ENCODE measurements at regions not wholly inside any gene's neighbourhood (a gene's known extent, or its start where the extent isn't known, plus 50 kb on each side); places are given as distances from the start of the nearest gene placed in this dataset.
A peak's percentile ranks its signal among the peaks of the same experiment; 100 is the strongest.
"Not testable (repeated sequence)": the region's sequence is repeated elsewhere in the genome, so short reads cannot be mapped to it uniquely, and the experiment has no call there.

- H2AFZ ChIP-seq; H3K4me3 Mint-ChIP-seq; H3K27me3 ChIP-seq (ENCODE audit: insufficient read depth); H3F3A ChIP-seq (replicated peaks; ENCODE audit: low read depth); H4K20me1 ChIP-seq (replicated peaks; ENCODE audit: insufficient read depth); H3K79me2 ChIP-seq (replicated peaks; ENCODE audit: insufficient read depth); H3K9me3 Mint-ChIP-seq; ATAC-seq; H3K4me2 ChIP-seq; H3K36me3 ChIP-seq (ENCODE audit: insufficient read depth); H3K4me3 ChIP-seq; H3K4me1 ChIP-seq (ENCODE audit: insufficient read depth); H3K27ac Mint-ChIP-seq; H3K4me1 Mint-ChIP-seq; H3K36me3 Mint-ChIP-seq (ENCODE audit: low read depth); H3K27me3 Mint-ChIP-seq (ENCODE audit: insufficient read depth, low read depth, poor library complexity); H3K9me2 ChIP-seq (ENCODE audit: insufficient read depth); H3K27ac ChIP-seq (ENCODE audit: low read depth): not testable (repeated sequence)
- TF ChIP-seq CREB1 (CRISPR knock-in tag; IDR thresholded peaks at IDR 0.05; ENCODE audit: low read depth) (0 out of 2 replicates have a peak, but pooled peaks have one; percentile 15), CTCF (conservative IDR thresholded peaks at IDR 0.05; ENCODE audit: low read depth in 2 of 2) (peak; percentile 62 to 65)
- peak; percentile 72 for DNase-seq (ENCODE audit: low spot score)
Measured at GRCh38 chr10:124192664-124193308, 99.4 kb upstream of the CHST15 start.

- not testable (repeated sequence) for H3K27ac Mint-ChIP-seq
Measured at GRCh38 chr10:124190476-124190875, 97.1 kb upstream of the CHST15 start.

GRCh38 chr10:124186956-124187355 is 93.6 kb upstream of the CHST15 start:
- Histone ChIP-seq H4K20me1 (replicated peaks; ENCODE audit: insufficient read depth) (no peaks in the 10 kb centered on the region), H3K4me2 (no peak overlapping the region), H3K27me3 (ENCODE audit: insufficient read depth) (no peaks in the 10 kb centered on the region), H2AFZ (no peak overlapping the region), H3F3A (replicated peaks; ENCODE audit: low read depth) (no peaks in the 10 kb centered on the region), H3K36me3 (ENCODE audit: insufficient read depth) (no peaks in the 10 kb centered on the region), H3K9me2 (ENCODE audit: insufficient read depth) (no peaks in the 10 kb centered on the region), H3K79me2 (replicated peaks; ENCODE audit: insufficient read depth) (no peaks in the 10 kb centered on the region), H3K4me1 (ENCODE audit: insufficient read depth) (no peaks in the 10 kb centered on the region), H3K4me3 (no peak overlapping the region), H3K27ac (ENCODE audit: low read depth) (no peak overlapping the region)
- ATAC-seq: no peak
- H3K27me3 Mint-ChIP-seq (ENCODE audit: insufficient read depth, low read depth, poor library complexity): peaks cover 5% of the 10 kb centered on the region
- H3K36me3 Mint-ChIP-seq (ENCODE audit: low read depth): no peaks in the 10 kb centered on the region
- no peak overlapping the region for H3K27ac Mint-ChIP-seq
- H3K4me3 Mint-ChIP-seq: no peak overlapping the region
- H3K4me1 Mint-ChIP-seq: peaks cover 5% of the 10 kb centered on the region
- TF ChIP-seq ZNF114 (CRISPR knock-in tag; IDR thresholded peaks at IDR 0.05) (no peak), EZH2phosphoT487 (IDR thresholded peaks at IDR 0.05; ENCODE audit: unreplicated experiment) (no peak), NANOG (IDR thresholded peaks at IDR 0.05; ENCODE audit: borderline replicate concordance) (no peak), CREB1 (CRISPR knock-in tag; IDR thresholded peaks at IDR 0.05; ENCODE audit: low read depth) (no peak), STAT1 (IDR thresholded peaks at IDR 0.05; ENCODE audit: unreplicated experiment) (no peak), JUNB (IDR thresholded peaks at IDR 0.05; ENCODE audit: unreplicated experiment) (no peak), POLR2AphosphoS5 (IDR thresholded peaks at IDR 0.05; ENCODE audit: low read depth) (no peak), CTCF (conservative IDR thresholded peaks at IDR 0.05; ENCODE audit: low read depth in 2 of 2) (no peak), EZH2 (IDR thresholded peaks at IDR 0.05; ENCODE audit: low read depth, unreplicated experiment) (no peak)
- no peaks in the 10 kb centered on the region for H3K9me3 Mint-ChIP-seq
- no peak for DNase-seq (ENCODE audit: low spot score)

More at GRCh38 chr10:124190476-124190875, 97.1 kb upstream of the CHST15 start:
- not testable (repeated sequence) for H3K4me3 Mint-ChIP-seq; H3F3A ChIP-seq (replicated peaks; ENCODE audit: low read depth); H3K27me3 Mint-ChIP-seq (ENCODE audit: insufficient read depth, low read depth, poor library complexity); H3K36me3 ChIP-seq (ENCODE audit: insufficient read depth); DNase-seq (ENCODE audit: low spot score); H3K79me2 ChIP-seq (replicated peaks; ENCODE audit: insufficient read depth); H3K36me3 Mint-ChIP-seq (ENCODE audit: low read depth); ATAC-seq; H3K27ac ChIP-seq (ENCODE audit: low read depth); H3K4me1 Mint-ChIP-seq; H3K4me3 ChIP-seq; H3K4me1 ChIP-seq (ENCODE audit: insufficient read depth); H2AFZ ChIP-seq; H3K4me2 ChIP-seq; H4K20me1 ChIP-seq (replicated peaks; ENCODE audit: insufficient read depth); H3K9me3 Mint-ChIP-seq; H3K27me3 ChIP-seq (ENCODE audit: insufficient read depth); H3K9me2 ChIP-seq (ENCODE audit: insufficient read depth)
